Skeletal muscle tissue (tissue), 3 donors: ENCODE measurements at regions not wholly inside any gene's neighbourhood (a gene's known extent, or its start where the extent isn't known, plus 50 kb on each side); places are given as distances from the start of the nearest gene placed in this dataset.
A peak's percentile ranks its signal among the peaks of the same experiment; 100 is the strongest.

Experiments
- H3K27ac ChIP-seq: one replicate; pipeline ENCODE4 v1.7.0; 2013; ENCODE audit warnings: mild to moderate bottlenecking, low read depth, low read length, inconsistent platforms
- H3K27me3 ChIP-seq, 3 donors: one replicate each; pipeline ENCODE4 v1.7.0; 2013; ENCODE audit warnings: low read length in 3 of 3; ENCODE audit not compliant: control insufficient read depth in 3 of 3, insufficient read depth in 3 of 3
- H3K36me3 ChIP-seq, 3 donors: one replicate each; pipeline ENCODE4 v1.7.0; 2013; ENCODE audit warnings: low read length in 3 of 3; ENCODE audit not compliant: control insufficient read depth in 3 of 3, insufficient read depth in 3 of 3
- H3K4me1 ChIP-seq, 3 donors: one replicate each; pipeline ENCODE4 v1.7.0; 2013; ENCODE audit warnings: low read length in 3 of 3, mild to moderate bottlenecking in 3 of 3; ENCODE audit not compliant: control insufficient read depth in 3 of 3, insufficient read depth in 3 of 3
- H3K4me3 ChIP-seq, 3 donors: one replicate each; pipeline ENCODE4 v1.7.0; 2013; ENCODE audit warnings: low read length in 3 of 3
- H3K9ac ChIP-seq, 3 donors: one replicate each; pipeline ENCODE4 v1.7.0; 2013; ENCODE audit warnings: low read length in 3 of 3, mild to moderate bottlenecking in 3 of 3, moderate library complexity in 2 of 3, low read depth in 1 of 3
- H3K9me3 ChIP-seq, 3 donors: one replicate each; pipeline ENCODE4 v1.7.0; 2013; ENCODE audit warnings: low read length in 3 of 3; ENCODE audit not compliant: control insufficient read depth in 3 of 3
- donor health status: Osteomylitis.

GRCh38 chr7:22571766-22572165 is 71.8 kb upstream of the STEAP1B start:
- H3K27ac ChIP-seq: no peak overlapping the region
- H3K36me3 ChIP-seq: no peaks in the 10 kb centered on the region
- peaks cover 0 to 5% (median 0%) of the 10 kb centered on the region in 3 donors for H3K27me3 ChIP-seq
- no peak overlapping the region for H3K9ac ChIP-seq
- no peaks in the 10 kb centered on the region for H3K9me3 ChIP-seq
- no peak overlapping the region for H3K4me3 ChIP-seq
- H3K4me1 ChIP-seq: peaks cover 0 to 2% (median 2%) of the 10 kb centered on the region in 3 donors

DNA sequence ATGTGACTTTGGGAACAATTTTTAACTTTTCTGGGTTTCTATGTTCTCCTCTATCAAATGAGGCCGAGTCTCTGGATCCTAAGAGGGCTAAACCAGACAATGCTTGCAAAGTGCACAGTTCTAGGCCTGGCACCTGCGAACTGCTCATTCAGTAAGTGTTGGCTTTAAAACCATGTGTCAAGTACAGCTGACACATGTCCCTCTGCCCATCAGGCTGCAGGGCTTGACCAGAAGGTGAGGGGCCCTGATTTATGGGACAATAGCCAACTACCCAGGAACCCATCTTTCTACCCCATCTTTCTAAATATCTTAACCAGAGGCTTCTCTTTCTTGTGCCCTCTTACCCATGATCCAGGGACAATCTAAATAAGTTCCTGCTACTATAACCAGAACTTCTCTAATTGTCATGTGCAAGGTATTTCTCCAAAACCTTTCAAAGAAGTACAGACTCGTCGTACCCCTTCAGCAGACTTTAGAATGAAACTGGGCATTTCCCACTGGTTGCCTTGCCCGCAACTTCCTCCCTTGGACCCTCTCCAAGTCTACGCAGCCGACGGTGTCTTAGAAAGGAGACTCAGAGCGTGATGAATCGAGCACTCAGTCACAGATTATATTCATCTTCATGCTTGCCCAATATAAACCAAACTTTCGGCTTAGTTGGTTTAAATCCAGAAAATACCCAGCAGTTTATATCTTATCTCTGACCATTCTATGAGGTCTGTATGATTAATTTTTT is 69.8 kb upstream of the STEAP1B start:
- Histone ChIP-seq H3K4me1 (peaks cover 10 to 13% (median 10%) of the 10 kb centered on the region in 3 donors), H3K27me3 (peaks cover 0 to 5% (median 0%) of the 10 kb centered on the region in 3 donors), H3K9me3 (no peaks in the 10 kb centered on the region), H3K4me3 (no peak overlapping the region), H3K9ac (no peak overlapping the region), H3K36me3 (no peaks in the 10 kb centered on the region), H3K27ac (no peak overlapping the region)

- H3K36me3 ChIP-seq: no peaks in the 10 kb centered on the region
- no peaks in the 10 kb centered on the region for H3K9me3 ChIP-seq
- peaks cover 0 to 4% (median 0%) of the 10 kb centered on the region in 3 donors for H3K27me3 ChIP-seq
- no peak overlapping the region for H3K4me3 ChIP-seq
- no peak overlapping the region for H3K9ac ChIP-seq
- H3K4me1 ChIP-seq: peaks cover 36 to 42% (median 39%) of the 10 kb centered on the region in 3 donors
- H3K27ac ChIP-seq: no peak overlapping the region
Observed at GRCh38 chr7:22566592-22566991, 66.6 kb upstream of the STEAP1B start.

DNA sequence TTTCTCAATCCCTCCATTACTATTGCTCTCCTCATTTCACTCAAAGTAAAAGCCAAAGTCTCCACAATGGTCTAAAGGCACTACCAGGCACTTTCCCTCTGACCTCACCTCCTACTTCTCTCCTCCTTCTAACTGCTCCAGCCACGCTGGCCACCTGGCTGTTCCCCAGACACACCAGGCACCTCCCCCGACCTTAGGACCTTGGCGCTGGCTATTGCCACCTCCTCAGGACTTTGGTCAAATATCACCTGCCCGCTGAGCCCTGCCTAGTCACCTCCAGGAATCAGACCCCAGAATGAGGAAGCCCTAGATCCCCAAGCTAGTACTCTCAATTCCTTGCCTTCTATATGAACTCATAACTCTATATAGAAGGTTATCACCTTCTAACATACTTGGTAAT is 66.2 kb upstream of the STEAP1B start:
- no peaks in the 10 kb centered on the region for H3K36me3 ChIP-seq
- H3K4me1 ChIP-seq: peaks cover 38 to 44% (median 41%) of the 10 kb centered on the region in 3 donors
- H3K27ac ChIP-seq: no peak overlapping the region
- no peak overlapping the region for H3K4me3 ChIP-seq
- peaks cover 0 to 4% (median 0%) of the 10 kb centered on the region in 3 donors for H3K27me3 ChIP-seq
- no peak overlapping the region for H3K9ac ChIP-seq
- H3K9me3 ChIP-seq: no peaks in the 10 kb centered on the region

- H3K36me3 ChIP-seq: no peaks in the 10 kb centered on the region
- H3K9ac ChIP-seq: no peak overlapping the region
Observed at GRCh38 chr7:22565315-22565811, 65.4 kb upstream of the STEAP1B start.

GRCh38 chr7:22564511-22565045 is 64.6 kb upstream of the STEAP1B start:
- peak overlapping the region; percentile 21 for H3K27ac ChIP-seq
- no peaks in the 10 kb centered on the region for H3K9me3 ChIP-seq
- peaks cover 0 to 4% (median 0%) of the 10 kb centered on the region in 3 donors for H3K27me3 ChIP-seq
- H3K36me3 ChIP-seq: no peaks in the 10 kb centered on the region
- H3K4me3 ChIP-seq: peak overlapping the region in 1 of 3 donors; percentile 22
- H3K4me1 ChIP-seq: peaks cover 46 to 54% (median 51%) of the 10 kb centered on the region in 3 donors
- H3K9ac ChIP-seq: no peak overlapping the region

More at GRCh38 chr7:22565315-22565811, 65.4 kb upstream of the STEAP1B start:
- peaks cover 0 to 4% (median 0%) of the 10 kb centered on the region in 3 donors for H3K27me3 ChIP-seq
- H3K9me3 ChIP-seq: no peaks in the 10 kb centered on the region
- H3K27ac ChIP-seq: peak overlapping the region; percentile 21
- peaks cover 42 to 50% (median 47%) of the 10 kb centered on the region in 3 donors for H3K4me1 ChIP-seq
- H3K4me3 ChIP-seq: no peak overlapping the region

- H3K9me3 ChIP-seq: no peaks in the 10 kb centered on the region
- H3K9ac ChIP-seq: peak overlapping the region in 2 of 3 donors; percentile 35 to 42
- H3K36me3 ChIP-seq: no peaks in the 10 kb centered on the region
- peaks cover 46 to 54% (median 51%) of the 10 kb centered on the region in 3 donors for H3K4me1 ChIP-seq
- peak overlapping the region in 2 of 3 donors; percentile 10 to 42 for H3K4me3 ChIP-seq
- H3K27ac ChIP-seq: peak overlapping the region; percentile 21
- peaks cover 0 to 4% (median 0%) of the 10 kb centered on the region in 3 donors for H3K27me3 ChIP-seq
Observed at GRCh38 chr7:22563621-22564241, 63.7 kb upstream of the STEAP1B start.

GRCh38 chr7:22563032-22563501 is 63.1 kb upstream of the STEAP1B start:
- Histone ChIP-seq H3K9ac (no peak overlapping the region), H3K27ac (peak overlapping the region; percentile 21), H3K4me3 (no peak overlapping the region), H3K9me3 (no peaks in the 10 kb centered on the region), H3K4me1 (peaks cover 46 to 54% (median 51%) of the 10 kb centered on the region in 3 donors), H3K27me3 (peaks cover 0 to 4% (median 0%) of the 10 kb centered on the region in 3 donors), H3K36me3 (no peaks in the 10 kb centered on the region)

- peaks cover 0 to 4% (median 0%) of the 10 kb centered on the region in 3 donors for H3K27me3 ChIP-seq
- peak overlapping the region; percentile 59 for H3K27ac ChIP-seq
- H3K9ac ChIP-seq: peak overlapping the region; percentile 34 to 66 (median 45)
- H3K4me1 ChIP-seq: peaks cover 46 to 54% (median 51%) of the 10 kb centered on the region in 3 donors
- no peaks in the 10 kb centered on the region for H3K9me3 ChIP-seq
- no peaks in the 10 kb centered on the region for H3K36me3 ChIP-seq
- peak overlapping the region in 2 of 3 donors; percentile 8 to 49 for H3K4me3 ChIP-seq
Observed at GRCh38 chr7:22561895-22562593, 62.1 kb upstream of the STEAP1B start.
